Astrocyte of the cerebellum (primary cell): ENCODE measurements at regions not wholly inside any gene's neighbourhood (a gene's known extent, or its start where the extent isn't known, plus 50 kb on each side); places are given as distances from the start of the nearest gene placed in this dataset.

Source experiments
- DNase-seq: peaks from one replicate; pipeline ENCODE4 v3.0.0-alpha.2; 2011; ENCODE audit warnings: low read depth
- H3K4me3 ChIP-seq: 2 replicates; pipeline ENCODE4 v1.5.1; 2011; ENCODE audit warnings: mild to moderate bottlenecking, low read depth, low read length, moderate library complexity
- CTCF ChIP-seq: IDR thresholded peaks from 2 replicates; pipeline ENCODE4 v1.5.1; 2012; ENCODE audit warnings: low read length, low read depth, moderate library complexity, mild to moderate bottlenecking; ENCODE audit errors: missing control alignments
- in situ Hi-C: cut with HindIII; loops from 2 replicates; pipeline ENCODE4 v1.10.0; 2017; ENCODE audit warnings: low sequenced_read_pairs

- DNase-seq: no peak
- in situ Hi-C loops: no loop called here
- H3K4me3 ChIP-seq: no peak overlapping the region
- TF ChIP-seq CTCF: no peak
Measured at GRCh38 chr3:21041621-21042020, 709.4 kb downstream of the ZNF385D start.

GRCh38 chr3:21036888-21037287 lies 714.1 kb downstream of the ZNF385D start:
- no peak for TF ChIP-seq CTCF
- in situ Hi-C loops: no loop called here
- DNase-seq: no peak
- H3K4me3 ChIP-seq: no peak overlapping the region

DNA sequence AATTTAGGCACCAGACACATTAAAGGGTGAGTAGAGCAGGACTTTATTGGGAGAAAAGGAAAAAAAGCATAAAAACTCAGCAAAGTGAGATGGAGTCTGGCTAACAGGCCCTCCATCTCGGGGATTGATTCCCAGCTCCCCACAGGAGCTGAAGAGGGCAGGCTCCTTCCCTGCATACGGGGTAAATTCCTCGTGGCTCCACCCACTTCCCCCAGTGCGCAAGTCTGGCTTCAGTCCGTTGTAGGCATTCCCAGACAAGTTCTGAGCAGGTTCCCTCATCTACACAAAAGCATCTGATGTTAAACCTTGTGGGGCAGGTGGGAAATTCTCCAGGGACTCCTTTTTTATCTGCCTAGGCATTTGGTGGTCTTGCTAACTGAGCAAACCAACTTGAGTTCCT lies 722.6 kb downstream of the ZNF385D start:
- in situ Hi-C loops: no loop called here
- no peak overlapping the region for H3K4me3 ChIP-seq
- no peak for DNase-seq
- no peak for TF ChIP-seq CTCF

DNA sequence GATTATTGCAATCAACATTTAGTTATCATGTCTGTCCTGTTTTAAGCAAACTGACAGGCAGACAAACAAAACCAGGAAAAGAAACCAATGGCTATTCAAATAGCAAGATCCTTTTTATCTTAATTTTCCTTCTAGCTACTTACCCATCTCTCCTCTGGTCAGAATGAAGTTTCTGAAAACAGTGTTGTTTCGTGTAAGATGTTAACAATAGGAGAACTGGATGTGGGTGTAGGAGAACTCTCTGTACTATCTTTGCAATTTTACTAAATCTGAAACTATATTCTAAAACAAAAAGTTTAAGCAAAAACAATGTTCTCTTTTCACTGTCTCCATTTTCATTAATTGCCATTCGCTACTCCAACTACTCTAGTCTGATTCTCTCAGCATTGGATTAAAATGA lies 726.4 kb downstream of the ZNF385D start:
- TF ChIP-seq CTCF: no peak
- no peak for DNase-seq
- in situ Hi-C loops: no loop called here
- H3K4me3 ChIP-seq: no peak overlapping the region

DNA sequence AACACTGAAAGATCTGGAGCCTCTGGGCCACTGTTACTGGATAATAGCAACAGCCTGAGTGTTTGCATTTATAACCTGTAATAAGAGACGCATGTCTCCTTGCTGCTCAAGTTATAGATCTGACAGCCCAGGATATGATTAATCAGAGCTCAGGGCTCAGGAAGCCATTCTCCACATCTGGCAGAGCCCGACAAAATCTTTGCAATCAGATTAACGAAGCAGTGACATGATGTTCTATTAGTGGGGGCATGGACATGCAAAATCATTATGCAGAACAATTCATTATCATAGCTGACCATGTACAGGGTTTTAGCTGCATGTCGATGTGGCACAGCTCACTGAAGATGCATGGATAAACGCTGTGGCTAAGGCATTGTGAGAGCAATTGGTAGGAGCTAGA lies 730.3 kb downstream of the ZNF385D start:
- DNase-seq: no peak
- no peak overlapping the region for H3K4me3 ChIP-seq
- in situ Hi-C loops: no loop called here
- no peak for TF ChIP-seq CTCF

- no peak overlapping the region for H3K4me3 ChIP-seq
- no peak for TF ChIP-seq CTCF
- in situ Hi-C loops: no loop called here
- no peak for DNase-seq
Measured at GRCh38 chr3:21020043-21020442, 731.0 kb downstream of the ZNF385D start.

GRCh38 chr3:21017115-21017852 lies 733.7 kb downstream of the ZNF385D start:
- in situ Hi-C loops: no loop called here
- H3K4me3 ChIP-seq: no peak overlapping the region
- DNase-seq: no peak
- no peak for TF ChIP-seq CTCF
